Body of pancreas (tissue), 4 donors: ENCODE measurements at regions not wholly inside any gene's neighbourhood (a gene's known extent, or its start where the extent isn't known, plus 50 kb on each side); places are given as distances from the start of the nearest gene placed in this dataset.

Experiments used
- POLR2A ChIP-seq, 3 donors: fragments of 450-650 bp; IDR thresholded peaks; one replicate each; pipeline ENCODE4 v1.6.1; 2016; ENCODE audit warnings: antibody characterized with exemption in 3 of 3, mild to moderate bottlenecking in 2 of 3
- TF ChIP-seq, protein P1 (sequence below), 7 experiments: fragments of 450-650 bp in 4 of 7; fragments of 200-600 bp in 3 of 7; sonication (generic) in 3 of 7; IDR thresholded peaks; one replicate each; pipeline ENCODE4 v1.5.1; 2016 to 2019; ENCODE audit warnings: antibody characterized with exemption in 7 of 7

DNA sequence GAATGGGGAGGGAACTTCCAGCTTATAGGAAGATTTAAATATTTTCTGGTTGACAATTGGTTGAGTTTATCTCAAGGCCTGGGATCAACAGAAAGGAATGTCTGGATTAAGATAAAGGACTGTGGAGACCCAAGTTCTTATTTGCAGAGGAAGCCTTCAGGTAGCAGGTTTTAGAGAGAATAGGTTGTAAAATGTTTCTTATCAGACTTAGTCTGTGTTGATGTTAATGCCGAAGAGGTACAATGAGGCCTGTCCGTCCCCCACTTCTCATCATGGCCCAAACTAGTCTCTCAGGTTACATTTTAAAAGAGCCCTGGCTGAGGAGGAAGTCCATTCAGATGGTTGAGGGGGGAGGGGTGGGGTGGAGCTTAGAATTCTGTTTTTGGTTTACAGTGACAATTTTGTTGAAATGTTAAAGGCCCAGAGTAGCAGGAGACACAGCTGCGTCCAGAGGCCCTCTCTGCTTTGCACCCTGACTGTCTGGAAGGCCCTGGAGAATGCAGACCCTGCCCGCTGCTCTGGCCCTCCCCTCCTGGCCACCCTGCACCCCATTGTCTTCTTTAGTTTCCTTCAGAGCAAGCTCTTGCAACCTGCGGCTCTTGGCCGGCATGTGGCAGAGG lies 672.5 kb upstream of the TMEM132C start:
- TF ChIP-seq, protein P1, sequence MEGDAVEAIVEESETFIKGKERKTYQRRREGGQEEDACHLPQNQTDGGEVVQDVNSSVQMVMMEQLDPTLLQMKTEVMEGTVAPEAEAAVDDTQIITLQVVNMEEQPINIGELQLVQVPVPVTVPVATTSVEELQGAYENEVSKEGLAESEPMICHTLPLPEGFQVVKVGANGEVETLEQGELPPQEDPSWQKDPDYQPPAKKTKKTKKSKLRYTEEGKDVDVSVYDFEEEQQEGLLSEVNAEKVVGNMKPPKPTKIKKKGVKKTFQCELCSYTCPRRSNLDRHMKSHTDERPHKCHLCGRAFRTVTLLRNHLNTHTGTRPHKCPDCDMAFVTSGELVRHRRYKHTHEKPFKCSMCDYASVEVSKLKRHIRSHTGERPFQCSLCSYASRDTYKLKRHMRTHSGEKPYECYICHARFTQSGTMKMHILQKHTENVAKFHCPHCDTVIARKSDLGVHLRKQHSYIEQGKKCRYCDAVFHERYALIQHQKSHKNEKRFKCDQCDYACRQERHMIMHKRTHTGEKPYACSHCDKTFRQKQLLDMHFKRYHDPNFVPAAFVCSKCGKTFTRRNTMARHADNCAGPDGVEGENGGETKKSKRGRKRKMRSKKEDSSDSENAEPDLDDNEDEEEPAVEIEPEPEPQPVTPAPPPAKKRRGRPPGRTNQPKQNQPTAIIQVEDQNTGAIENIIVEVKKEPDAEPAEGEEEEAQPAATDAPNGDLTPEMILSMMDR (IDR thresholded peaks at IDR 0.05): no peak
- no peak for TF ChIP-seq POLR2A (IDR thresholded peaks at IDR 0.05)
